Brain microvascular endothelial cell (primary cell): ENCODE measurements at regions not wholly inside any gene's neighbourhood (a gene's known extent, or its start where the extent isn't known, plus 50 kb on each side); places are given as distances from the start of the nearest gene placed in this dataset.

ENCODE experiments used
- DNase-seq: peaks from one replicate; pipeline ENCODE4 v3.0.0-alpha.2; 2020
- H3K27ac ChIP-seq: fragments of 250-450 bp; sonication (Bioruptor Pico); 2 replicates; pipeline ENCODE4 v1.5.1; 2020; ENCODE audit warnings: mild to moderate bottlenecking, moderate library complexity
- H3K27me3 ChIP-seq: fragments of 250-450 bp; sonication (Bioruptor Pico); replicated peaks from 2 replicates; pipeline ENCODE4 v1.5.1; 2020; ENCODE audit warnings: mild to moderate bottlenecking
- H3K36me3 ChIP-seq: fragments of 250-450 bp; sonication (Bioruptor Pico); replicated peaks from 2 replicates; pipeline ENCODE4 v1.5.1; 2020; ENCODE audit warnings: mild to moderate bottlenecking
- H3K4me3 ChIP-seq: 2 replicates; pipeline ENCODE4 v1.5.1; 2011; ENCODE audit warnings: low read depth, mild to moderate bottlenecking, control low read depth, low read length, moderate library complexity
- CTCF ChIP-seq: IDR thresholded peaks from 2 replicates; pipeline ENCODE4 v1.5.1; 2011; ENCODE audit warnings: low read depth, mild to moderate bottlenecking, moderate library complexity, low read length, control low read depth, inconsistent platforms; ENCODE audit errors: missing control alignments
- in situ Hi-C: cut with HindIII; loops from 2 replicates; pipeline ENCODE4 v1.10.0; 2017; ENCODE audit warnings: low sequenced_read_pairs, low pct_ligation_motif_present

DNA sequence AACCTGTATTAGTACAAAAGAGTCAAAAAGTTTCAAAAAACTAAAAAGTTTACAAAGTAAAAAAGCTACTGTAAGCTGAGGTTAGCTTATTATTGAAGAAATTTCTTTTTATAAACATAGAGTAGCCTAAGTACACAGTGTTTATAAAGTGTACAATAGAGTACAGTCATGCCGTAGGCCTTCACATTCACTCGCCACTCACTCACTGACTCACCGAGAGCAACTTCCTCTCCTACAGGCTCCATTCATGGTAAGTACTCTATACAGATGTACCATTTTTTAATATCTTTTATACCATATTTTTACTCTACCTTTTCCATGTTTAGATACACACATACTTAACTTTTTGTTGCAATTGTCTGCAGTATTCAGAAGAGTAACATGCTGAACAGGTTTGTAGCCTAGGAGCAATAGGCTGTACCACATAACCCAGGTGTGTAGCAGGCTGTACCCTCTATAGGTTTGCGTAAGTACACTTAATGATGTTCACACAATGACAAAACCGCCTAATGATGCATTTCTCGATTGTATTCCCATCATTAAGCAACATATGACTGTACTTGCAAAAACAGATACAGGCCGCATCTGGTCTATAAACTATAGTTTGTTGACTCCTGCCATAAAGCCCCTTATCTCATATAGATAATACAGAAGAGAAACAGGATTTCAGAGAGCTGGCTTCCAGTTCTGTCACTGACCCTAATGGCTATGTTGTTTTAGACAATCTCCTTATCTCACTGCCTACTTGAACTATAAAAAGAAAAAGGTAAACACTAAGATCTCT is 438.8 kb downstream of the HTR7 start:
- Histone ChIP-seq H3K4me3 (no peak overlapping the region), H3K36me3 (no peaks in the 10 kb centered on the region), H3K27ac (peak overlapping the region; percentile 70), H3K27me3 (no peaks in the 10 kb centered on the region)
- DNase-seq = peak; percentile 94
- no peak for TF ChIP-seq CTCF
- in situ Hi-C loops = no loop called here

- TF ChIP-seq CTCF = no peak
- H3K4me3 ChIP-seq = no peak overlapping the region
- H3K36me3 ChIP-seq = no peaks in the 10 kb centered on the region
- no peak for DNase-seq
- no peaks in the 10 kb centered on the region for H3K27me3 ChIP-seq
- H3K27ac ChIP-seq = no peak overlapping the region
- in situ Hi-C loops = no loop called here
Observed at GRCh38 chr10:90420637-90421318, 437.1 kb downstream of the HTR7 start.

DNA sequence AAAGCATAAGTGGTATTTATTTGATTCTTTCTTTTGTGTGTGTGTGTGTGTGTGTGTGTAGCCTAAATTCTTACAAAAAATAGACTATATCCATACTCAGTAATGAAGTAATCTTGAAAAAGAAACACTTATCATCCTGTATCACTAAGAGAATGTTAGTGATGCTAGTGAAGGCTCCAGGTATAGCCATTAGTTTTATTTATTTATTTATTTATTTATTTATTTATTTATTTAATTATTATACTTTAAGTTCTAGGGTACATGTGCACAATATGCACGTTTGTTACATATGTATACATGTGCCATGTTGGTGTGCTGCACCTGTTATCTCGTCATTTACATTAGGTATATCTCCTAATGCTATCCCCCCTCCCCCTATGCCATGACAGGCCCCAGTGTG is 436.0 kb downstream of the HTR7 start:
- in situ Hi-C loops = no loop called here
- no peak overlapping the region for H3K27ac ChIP-seq
- H3K27me3 ChIP-seq = no peaks in the 10 kb centered on the region
- H3K36me3 ChIP-seq = no peaks in the 10 kb centered on the region
- H3K4me3 ChIP-seq = no peak overlapping the region
- no peak for TF ChIP-seq CTCF
- no peak for DNase-seq

DNA sequence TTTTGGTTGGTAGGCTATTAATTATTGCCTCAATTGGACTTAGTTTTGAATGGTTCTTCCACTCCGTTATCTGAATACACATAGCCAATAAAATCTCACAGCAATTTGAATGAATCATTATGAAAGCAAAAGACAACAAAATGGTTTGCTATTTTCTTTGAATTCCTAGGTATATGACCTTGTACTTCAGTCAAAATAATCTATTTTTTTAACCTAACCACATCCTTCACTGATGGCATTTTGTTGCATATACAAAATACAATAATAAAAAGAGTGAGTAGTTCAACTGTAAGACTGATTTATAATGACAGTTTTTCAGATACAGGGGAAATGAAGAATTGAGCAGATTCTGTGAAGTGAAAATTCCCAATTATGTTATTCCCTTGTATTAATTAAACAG is 433.1 kb downstream of the HTR7 start:
- H3K4me3 ChIP-seq = no peak overlapping the region
- TF ChIP-seq CTCF = no peak
- peak overlapping the region; percentile 39 for H3K27ac ChIP-seq
- H3K36me3 ChIP-seq = no peaks in the 10 kb centered on the region
- no peak for DNase-seq
- in situ Hi-C loops = no loop called here
- no peaks in the 10 kb centered on the region for H3K27me3 ChIP-seq

DNA sequence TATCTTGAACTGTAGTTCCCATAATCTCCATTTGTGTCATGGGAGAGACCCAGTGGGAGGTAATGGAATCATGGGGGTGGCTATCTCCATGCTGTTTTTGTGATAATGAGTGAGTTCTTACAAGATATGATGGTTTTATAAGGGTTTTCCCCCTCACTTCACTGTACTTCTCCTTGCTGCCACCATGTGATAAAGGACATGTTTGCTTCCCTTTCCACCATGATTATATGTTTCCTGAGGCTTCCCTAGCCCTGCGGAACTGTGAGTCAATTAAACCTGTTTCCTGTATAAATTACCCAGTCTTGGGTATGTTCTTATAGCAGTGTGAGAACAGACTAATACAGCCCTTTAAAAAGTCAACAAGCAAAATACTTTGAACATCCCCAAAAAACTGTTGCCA is 427.7 kb downstream of the HTR7 start:
- Histone ChIP-seq H3K36me3 (no peaks in the 10 kb centered on the region), H3K4me3 (no peak overlapping the region), H3K27me3 (no peaks in the 10 kb centered on the region), H3K27ac (no peak overlapping the region)
- TF ChIP-seq CTCF = no peak
- in situ Hi-C loops = no loop called here
- peak; percentile 54 for DNase-seq
